GM10266 (cell line): ENCODE measurements at regions not wholly inside any gene's neighbourhood (a gene's known extent, or its start where the extent isn't known, plus 50 kb on each side); places are given as distances from the start of the nearest gene placed in this dataset.
"Not testable (repeated sequence)": the region's sequence is repeated elsewhere in the genome, so short reads cannot be mapped to it uniquely, and the experiment has no call there.

Experiments
- DNase-seq: peaks from one replicate; pipeline ENCODE4 v3.0.0; 2012; ENCODE audit errors: extremely low spot score
- TF ChIP-seq, protein P1 (sequence below): IDR thresholded peaks from 2 replicates; pipeline ENCODE4 v1.5.1; 2012; ENCODE audit warnings: mild to moderate bottlenecking, low read depth; ENCODE audit not compliant: control insufficient read depth, insufficient read depth; ENCODE audit errors: missing control alignments

DNA sequence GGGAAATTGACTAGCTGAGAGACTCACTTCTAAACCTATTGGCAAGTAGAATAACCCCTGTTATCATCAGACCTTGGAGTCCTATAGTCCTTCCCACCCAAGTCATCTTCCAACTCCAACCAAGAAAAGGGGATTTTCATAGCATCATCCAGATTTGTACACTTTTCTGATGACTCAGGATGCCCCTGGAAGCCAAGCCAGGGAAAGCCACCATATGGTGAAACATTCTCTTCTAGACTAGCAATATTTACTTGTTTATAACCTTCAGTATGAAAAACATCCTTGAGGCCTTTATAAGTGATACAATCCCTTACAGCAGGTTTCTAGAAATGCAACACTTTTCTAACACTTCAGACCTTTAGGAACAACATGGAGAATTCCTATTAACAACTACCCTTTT lies 618.8 kb upstream of the CDH11 start:
- DNase-seq: no peak

DNA sequence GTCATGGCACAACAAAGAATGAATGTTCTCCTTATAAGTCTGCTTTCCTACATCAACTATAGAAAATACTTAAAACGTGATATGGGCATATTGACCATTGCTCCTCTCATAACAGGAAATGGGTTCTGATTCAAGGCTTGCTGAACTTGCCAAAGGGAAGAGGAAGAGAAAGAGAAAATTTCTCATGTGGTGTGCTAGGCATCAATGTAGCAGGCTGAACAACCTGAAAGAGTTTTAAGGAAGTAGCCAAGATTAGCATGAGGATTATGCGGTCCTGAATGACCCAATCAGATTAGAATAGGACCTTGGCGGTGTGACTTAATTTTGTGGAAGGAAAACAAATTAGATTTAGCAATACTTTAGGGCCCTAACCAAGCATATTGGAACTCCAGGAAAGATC lies 617.7 kb upstream of the CDH11 start:
- DNase-seq: no peak
- TF ChIP-seq, protein P1, sequence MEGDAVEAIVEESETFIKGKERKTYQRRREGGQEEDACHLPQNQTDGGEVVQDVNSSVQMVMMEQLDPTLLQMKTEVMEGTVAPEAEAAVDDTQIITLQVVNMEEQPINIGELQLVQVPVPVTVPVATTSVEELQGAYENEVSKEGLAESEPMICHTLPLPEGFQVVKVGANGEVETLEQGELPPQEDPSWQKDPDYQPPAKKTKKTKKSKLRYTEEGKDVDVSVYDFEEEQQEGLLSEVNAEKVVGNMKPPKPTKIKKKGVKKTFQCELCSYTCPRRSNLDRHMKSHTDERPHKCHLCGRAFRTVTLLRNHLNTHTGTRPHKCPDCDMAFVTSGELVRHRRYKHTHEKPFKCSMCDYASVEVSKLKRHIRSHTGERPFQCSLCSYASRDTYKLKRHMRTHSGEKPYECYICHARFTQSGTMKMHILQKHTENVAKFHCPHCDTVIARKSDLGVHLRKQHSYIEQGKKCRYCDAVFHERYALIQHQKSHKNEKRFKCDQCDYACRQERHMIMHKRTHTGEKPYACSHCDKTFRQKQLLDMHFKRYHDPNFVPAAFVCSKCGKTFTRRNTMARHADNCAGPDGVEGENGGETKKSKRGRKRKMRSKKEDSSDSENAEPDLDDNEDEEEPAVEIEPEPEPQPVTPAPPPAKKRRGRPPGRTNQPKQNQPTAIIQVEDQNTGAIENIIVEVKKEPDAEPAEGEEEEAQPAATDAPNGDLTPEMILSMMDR: no peak

More for the DNA sequence above, 618.8 kb upstream of the CDH11 start:
- TF ChIP-seq, protein P1: no peak

DNA sequence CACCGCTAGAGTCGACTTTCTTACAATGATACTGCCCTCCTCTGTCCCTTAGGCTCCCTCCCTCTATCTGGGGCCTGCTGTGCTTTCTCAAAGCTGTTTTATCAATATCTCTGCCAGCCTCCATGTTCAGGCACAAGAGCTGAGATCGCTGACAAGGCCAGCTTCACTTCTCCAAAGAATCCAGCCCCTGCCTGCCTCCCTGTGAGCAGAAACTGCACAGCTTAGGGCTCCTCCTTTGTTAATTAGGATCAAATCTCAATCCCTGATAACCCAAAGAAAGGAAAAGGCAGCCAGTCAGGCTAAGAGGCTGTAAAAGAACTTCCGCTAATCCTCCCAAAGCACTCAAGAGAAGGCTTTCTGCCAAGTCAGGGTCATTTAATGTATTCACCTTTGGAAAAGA lies 616.0 kb upstream of the CDH11 start:
- TF ChIP-seq, protein P1: no peak
- no peak for DNase-seq

DNA sequence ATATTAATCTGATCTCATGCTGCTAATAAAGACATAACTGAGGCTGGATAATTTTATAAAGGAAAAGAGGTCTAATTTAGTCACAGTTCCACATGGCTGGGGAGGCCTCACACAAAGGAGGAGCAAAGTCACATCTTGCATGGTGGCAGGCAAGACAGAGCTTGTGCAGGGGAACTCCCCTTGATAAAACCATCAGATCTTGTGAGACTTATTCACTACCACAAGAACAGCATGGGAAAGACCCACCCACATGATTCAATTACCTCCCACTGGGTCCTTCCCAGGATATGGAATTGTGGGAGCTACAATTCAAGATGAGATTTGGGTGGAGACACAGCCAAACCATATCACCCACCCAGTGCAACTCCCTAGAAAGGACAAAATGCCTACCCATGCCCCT lies 613.8 kb upstream of the CDH11 start:
- DNase-seq: not testable (repeated sequence)

DNA sequence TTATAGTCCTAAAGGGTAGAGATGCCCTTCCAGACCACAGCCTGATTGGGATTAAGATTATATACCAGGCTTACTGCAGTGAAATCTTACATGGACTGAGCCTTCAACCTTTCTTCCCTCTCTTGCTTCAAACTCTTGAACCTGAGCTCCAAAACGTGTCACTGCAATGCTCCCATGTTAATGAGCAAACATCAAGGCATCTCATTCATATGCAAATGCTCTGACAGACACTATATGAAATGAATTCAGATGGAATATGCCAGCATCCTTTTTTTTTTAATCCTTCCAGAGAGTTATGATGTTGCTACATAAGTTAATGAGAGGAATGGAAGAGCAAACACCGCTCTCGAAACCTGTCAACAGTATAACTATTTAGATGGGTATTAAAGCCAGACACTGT lies 611.9 kb upstream of the CDH11 start:
- DNase-seq: no peak
- TF ChIP-seq, protein P1: no peak

DNA sequence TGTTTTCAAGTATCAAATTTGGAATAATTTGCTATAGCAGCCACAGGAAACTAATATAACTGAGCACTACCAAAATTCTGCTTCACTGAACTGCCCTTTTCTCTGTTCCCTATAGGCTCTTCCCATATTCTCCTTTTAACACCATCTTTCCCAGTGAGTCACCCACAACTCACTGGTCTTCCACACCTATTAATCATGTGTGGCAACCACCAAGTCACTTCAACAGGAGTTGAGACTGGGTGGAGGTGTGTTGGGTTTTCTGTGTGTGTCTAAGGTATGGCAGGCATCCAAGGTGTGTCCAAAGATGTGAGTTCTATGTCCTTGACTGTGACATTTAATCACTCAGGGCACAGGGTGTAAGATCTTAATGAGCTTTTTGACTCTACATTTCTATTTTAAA lies 610.0 kb upstream of the CDH11 start:
- no peak for DNase-seq
- TF ChIP-seq, protein P1: no peak

DNA sequence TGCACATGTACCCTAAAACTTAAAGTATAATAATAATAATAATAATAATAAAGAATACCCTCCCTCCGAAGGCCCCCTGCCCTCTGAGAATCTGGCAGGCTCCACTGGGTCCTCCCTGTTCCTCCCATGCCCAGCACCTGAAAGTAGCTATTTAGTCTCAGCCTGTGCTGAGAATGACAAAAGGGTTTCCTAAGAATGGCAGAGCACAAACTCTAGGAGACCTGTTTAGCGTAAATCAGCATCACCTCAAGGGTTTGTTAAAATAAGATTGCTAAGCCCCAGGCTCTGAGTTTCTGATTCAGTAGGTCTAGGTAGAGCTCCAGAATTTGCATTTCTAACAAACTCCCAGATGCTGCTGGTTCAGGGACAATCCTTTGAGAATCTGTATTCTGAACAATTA lies 606.8 kb upstream of the CDH11 start:
- no peak for DNase-seq
- TF ChIP-seq, protein P1: no peak

DNA sequence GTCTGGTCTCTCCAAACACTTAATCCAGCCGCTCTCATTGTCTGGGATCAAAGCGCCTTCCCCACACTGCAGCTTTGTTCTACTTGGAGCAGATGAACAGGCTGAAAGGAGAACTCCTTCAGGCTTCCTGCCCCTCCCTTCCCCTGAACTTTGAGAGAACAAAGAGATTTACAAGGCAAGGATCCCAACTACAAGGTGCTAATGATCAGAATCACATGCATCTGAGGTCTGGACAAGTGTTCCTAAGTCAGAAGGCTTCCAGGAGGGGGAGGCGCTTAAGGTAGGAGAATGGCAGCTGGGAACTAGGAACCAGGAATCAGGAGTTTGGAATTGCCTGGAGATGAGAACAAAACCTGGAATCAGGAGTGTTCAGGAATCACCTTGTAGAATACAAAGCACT lies 606.3 kb upstream of the CDH11 start:
- TF ChIP-seq, protein P1: no peak
- no peak for DNase-seq
